ENCODE measurements at regions not wholly inside any gene's neighbourhood (a gene's known extent, or its start where the extent isn't known, plus 50 kb on each side); places are given as distances from the start of the nearest gene placed in this dataset.
"Not testable (repeated sequence)": the region's sequence is repeated elsewhere in the genome, so short reads cannot be mapped to it uniquely, and the experiment has no call there.

- no peak for DNase-seq (ENCODE audit: low read depth)
- no peak for TF ChIP-seq MYC (IDR thresholded peaks at IDR 0.05; ENCODE audit: low read depth, low read length)
- TF ChIP-seq, protein P1, sequence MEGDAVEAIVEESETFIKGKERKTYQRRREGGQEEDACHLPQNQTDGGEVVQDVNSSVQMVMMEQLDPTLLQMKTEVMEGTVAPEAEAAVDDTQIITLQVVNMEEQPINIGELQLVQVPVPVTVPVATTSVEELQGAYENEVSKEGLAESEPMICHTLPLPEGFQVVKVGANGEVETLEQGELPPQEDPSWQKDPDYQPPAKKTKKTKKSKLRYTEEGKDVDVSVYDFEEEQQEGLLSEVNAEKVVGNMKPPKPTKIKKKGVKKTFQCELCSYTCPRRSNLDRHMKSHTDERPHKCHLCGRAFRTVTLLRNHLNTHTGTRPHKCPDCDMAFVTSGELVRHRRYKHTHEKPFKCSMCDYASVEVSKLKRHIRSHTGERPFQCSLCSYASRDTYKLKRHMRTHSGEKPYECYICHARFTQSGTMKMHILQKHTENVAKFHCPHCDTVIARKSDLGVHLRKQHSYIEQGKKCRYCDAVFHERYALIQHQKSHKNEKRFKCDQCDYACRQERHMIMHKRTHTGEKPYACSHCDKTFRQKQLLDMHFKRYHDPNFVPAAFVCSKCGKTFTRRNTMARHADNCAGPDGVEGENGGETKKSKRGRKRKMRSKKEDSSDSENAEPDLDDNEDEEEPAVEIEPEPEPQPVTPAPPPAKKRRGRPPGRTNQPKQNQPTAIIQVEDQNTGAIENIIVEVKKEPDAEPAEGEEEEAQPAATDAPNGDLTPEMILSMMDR (IDR thresholded peaks at IDR 0.05; ENCODE audit: low read depth, low read length), result no peak
- no peak for TF ChIP-seq POLR2A (IDR thresholded peaks at IDR 0.05; ENCODE audit: extremely low read depth, insufficient read length)
- TF ChIP-seq MAX (IDR thresholded peaks at IDR 0.05; ENCODE audit: low read depth, low read length), result no peak
- no peak overlapping the region for H3K4me3 ChIP-seq (ENCODE audit: low read depth, low read length)
Observed at GRCh38 chr5:91243852-91244251, 139.3 kb downstream of the ARRDC3 start.

DNA sequence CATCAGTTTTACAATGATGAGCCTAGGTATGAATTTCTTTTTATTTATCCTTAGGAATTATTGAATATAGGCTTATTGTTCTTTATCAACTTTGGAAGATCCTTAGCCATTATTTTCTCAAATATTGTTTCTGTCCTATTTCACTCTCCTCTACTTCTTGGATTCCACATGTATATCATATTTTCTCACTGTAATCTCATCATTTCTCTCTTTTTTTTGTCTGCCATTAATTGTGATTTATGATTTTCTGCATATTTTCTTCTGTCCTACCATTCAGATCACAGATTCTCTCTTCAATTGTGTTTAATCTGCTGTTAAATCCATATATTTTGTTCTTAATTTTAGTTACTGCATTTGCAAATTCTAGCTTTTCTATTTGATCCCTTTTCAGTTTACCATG, 139.8 kb downstream of the ARRDC3 start:
- no peak overlapping the region for H3K4me3 ChIP-seq (ENCODE audit: low read depth, low read length)
- TF ChIP-seq MAX (IDR thresholded peaks at IDR 0.05; ENCODE audit: low read depth, low read length) (no peak), MYC (IDR thresholded peaks at IDR 0.05; ENCODE audit: low read depth, low read length) (no peak), POLR2A (IDR thresholded peaks at IDR 0.05; ENCODE audit: extremely low read depth, insufficient read length) (no peak)
- TF ChIP-seq, protein P1 (IDR thresholded peaks at IDR 0.05; ENCODE audit: low read depth, low read length), result no peak

DNA sequence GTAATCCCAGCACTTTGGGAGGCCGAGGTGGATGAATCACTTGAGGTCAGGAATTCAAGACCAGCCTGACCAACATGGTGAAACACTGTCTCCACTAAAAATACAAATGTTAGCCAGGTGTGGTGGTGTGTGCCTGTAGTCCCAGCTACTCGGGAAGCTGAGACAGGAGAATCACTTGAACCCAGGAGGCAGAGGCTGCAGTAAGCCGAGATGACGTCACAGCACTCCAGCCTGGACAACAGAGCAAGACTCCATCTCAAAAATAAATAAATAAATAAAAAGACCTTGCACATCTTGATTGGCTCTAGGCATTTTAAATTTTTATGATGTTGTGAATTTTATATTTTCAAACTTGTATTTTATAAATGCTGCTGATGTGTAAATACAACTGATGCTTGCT, 141.7 kb downstream of the ARRDC3 start:
- not testable (repeated sequence) for H3K4me3 ChIP-seq (ENCODE audit: low read depth, low read length); DNase-seq (ENCODE audit: low read depth)

More for the DNA sequence above, 139.8 kb downstream of the ARRDC3 start:
- no peak for DNase-seq (ENCODE audit: low read depth)

DNA sequence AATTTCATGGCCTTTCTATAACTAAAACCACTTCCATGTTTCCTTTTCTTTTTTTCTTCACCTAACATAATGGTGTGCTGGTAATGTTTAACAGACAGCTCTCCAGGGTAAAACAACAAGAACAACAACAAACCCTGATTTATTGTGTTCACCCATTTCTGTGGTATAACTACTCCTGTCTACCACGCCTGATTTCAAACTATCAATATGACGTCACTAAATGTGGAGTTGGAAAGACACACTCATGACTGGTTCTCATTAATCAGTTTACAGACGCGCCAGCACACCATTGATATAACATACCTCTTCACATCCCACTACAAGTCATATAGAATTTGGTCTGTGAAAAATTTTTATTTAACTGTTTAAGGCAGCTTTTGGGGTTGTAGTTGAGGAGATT, 142.9 kb downstream of the ARRDC3 start:
- TF ChIP-seq POLR2A (IDR thresholded peaks at IDR 0.05; ENCODE audit: extremely low read depth, insufficient read length), result no peak
- TF ChIP-seq, protein P1 (IDR thresholded peaks at IDR 0.05; ENCODE audit: low read depth, low read length), result no peak
- TF ChIP-seq MAX (IDR thresholded peaks at IDR 0.05; ENCODE audit: low read depth, low read length), result no peak
- no peak for TF ChIP-seq MYC (IDR thresholded peaks at IDR 0.05; ENCODE audit: low read depth, low read length)
- no peak overlapping the region for H3K4me3 ChIP-seq (ENCODE audit: low read depth, low read length)
- no peak for DNase-seq (ENCODE audit: low read depth)

- no peak for DNase-seq (ENCODE audit: low read depth)
- no peak overlapping the region for H3K4me3 ChIP-seq (ENCODE audit: low read depth, low read length)
- TF ChIP-seq, protein P1 (IDR thresholded peaks at IDR 0.05; ENCODE audit: low read depth, low read length), result no peak
- TF ChIP-seq MYC (IDR thresholded peaks at IDR 0.05; ENCODE audit: low read depth, low read length) (no peak), POLR2A (IDR thresholded peaks at IDR 0.05; ENCODE audit: extremely low read depth, insufficient read length) (no peak), MAX (IDR thresholded peaks at IDR 0.05; ENCODE audit: low read depth, low read length) (no peak)
Observed at GRCh38 chr5:91235271-91235694, 147.8 kb downstream of the ARRDC3 start.

GRCh38 chr5:91232523-91232922, 150.6 kb downstream of the ARRDC3 start:
- H3K4me3 ChIP-seq (ENCODE audit: low read depth, low read length), result no peak overlapping the region
- no peak for TF ChIP-seq POLR2A (IDR thresholded peaks at IDR 0.05; ENCODE audit: extremely low read depth, insufficient read length)
- no peak for TF ChIP-seq MYC (IDR thresholded peaks at IDR 0.05; ENCODE audit: low read depth, low read length)
- TF ChIP-seq MAX (IDR thresholded peaks at IDR 0.05; ENCODE audit: low read depth, low read length), result no peak
- TF ChIP-seq, protein P1 (IDR thresholded peaks at IDR 0.05; ENCODE audit: low read depth, low read length), result no peak
- no peak for DNase-seq (ENCODE audit: low read depth)
